ENCODE measurements at regions not wholly inside any gene's neighbourhood (a gene's known extent, or its start where the extent isn't known, plus 50 kb on each side); places are given as distances from the start of the nearest gene placed in this dataset.

GRCh38 chr5:61228691-61229280 lies 66.5 kb upstream of the SMIM15 start:
- TF ChIP-seq, protein P1, sequence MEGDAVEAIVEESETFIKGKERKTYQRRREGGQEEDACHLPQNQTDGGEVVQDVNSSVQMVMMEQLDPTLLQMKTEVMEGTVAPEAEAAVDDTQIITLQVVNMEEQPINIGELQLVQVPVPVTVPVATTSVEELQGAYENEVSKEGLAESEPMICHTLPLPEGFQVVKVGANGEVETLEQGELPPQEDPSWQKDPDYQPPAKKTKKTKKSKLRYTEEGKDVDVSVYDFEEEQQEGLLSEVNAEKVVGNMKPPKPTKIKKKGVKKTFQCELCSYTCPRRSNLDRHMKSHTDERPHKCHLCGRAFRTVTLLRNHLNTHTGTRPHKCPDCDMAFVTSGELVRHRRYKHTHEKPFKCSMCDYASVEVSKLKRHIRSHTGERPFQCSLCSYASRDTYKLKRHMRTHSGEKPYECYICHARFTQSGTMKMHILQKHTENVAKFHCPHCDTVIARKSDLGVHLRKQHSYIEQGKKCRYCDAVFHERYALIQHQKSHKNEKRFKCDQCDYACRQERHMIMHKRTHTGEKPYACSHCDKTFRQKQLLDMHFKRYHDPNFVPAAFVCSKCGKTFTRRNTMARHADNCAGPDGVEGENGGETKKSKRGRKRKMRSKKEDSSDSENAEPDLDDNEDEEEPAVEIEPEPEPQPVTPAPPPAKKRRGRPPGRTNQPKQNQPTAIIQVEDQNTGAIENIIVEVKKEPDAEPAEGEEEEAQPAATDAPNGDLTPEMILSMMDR (conservative IDR thresholded peaks at IDR 0.05), result no peak
- no peak for TF ChIP-seq ZFX (IDR thresholded peaks at IDR 0.05)
